Central memory CD8-positive, alpha-beta T cell (primary cell): ENCODE measurements at regions not wholly inside any gene's neighbourhood (a gene's known extent, or its start where the extent isn't known, plus 50 kb on each side); places are given as distances from the start of the nearest gene placed in this dataset.
"Not testable (repeated sequence)": the region's sequence is repeated elsewhere in the genome, so short reads cannot be mapped to it uniquely, and the experiment has no call there.

Source experiments
- ATAC-seq: fragments of 150-1000 bp; cut with Tn5 transposase; replicated peaks from 2 replicates; pipeline ENCODE4 v1.10.0; 2022; ENCODE audit warnings: mild to moderate bottlenecking, moderate FRiP score, moderate number of reproducible peaks; ENCODE audit not compliant: poor library complexity, severe bottlenecking; ENCODE audit errors: extremely low read depth
- DNase-seq, 2 donors: peaks; one replicate each; pipeline ENCODE4 v3.0.0; 2021; ENCODE audit warnings: low spot score in 2 of 2
- H3K27ac Mint-ChIP-seq: one replicate; pipeline ENCODE4 v1.8.0; 2022; ENCODE audit warnings: low read depth, mild to moderate bottlenecking, moderate library complexity, mixed read lengths
- H3K27me3 Mint-ChIP-seq: one replicate; pipeline ENCODE4 v1.8.0; 2022; ENCODE audit warnings: mixed read lengths
- H3K36me3 Mint-ChIP-seq: one replicate; pipeline ENCODE4 v1.8.0; 2022; ENCODE audit warnings: mild to moderate bottlenecking, moderate library complexity, mixed read lengths; ENCODE audit not compliant: insufficient read depth
- H3K4me1 Mint-ChIP-seq: one replicate; pipeline ENCODE4 v1.8.0; 2022; ENCODE audit warnings: mixed read lengths
- H3K4me3 Mint-ChIP-seq: one replicate; pipeline ENCODE4 v1.8.0; 2022; ENCODE audit warnings: mild to moderate bottlenecking, moderate library complexity, mixed read lengths
- H3K9me3 Mint-ChIP-seq: one replicate; pipeline ENCODE4 v1.8.0; 2022; ENCODE audit warnings: mixed read lengths

DNA sequence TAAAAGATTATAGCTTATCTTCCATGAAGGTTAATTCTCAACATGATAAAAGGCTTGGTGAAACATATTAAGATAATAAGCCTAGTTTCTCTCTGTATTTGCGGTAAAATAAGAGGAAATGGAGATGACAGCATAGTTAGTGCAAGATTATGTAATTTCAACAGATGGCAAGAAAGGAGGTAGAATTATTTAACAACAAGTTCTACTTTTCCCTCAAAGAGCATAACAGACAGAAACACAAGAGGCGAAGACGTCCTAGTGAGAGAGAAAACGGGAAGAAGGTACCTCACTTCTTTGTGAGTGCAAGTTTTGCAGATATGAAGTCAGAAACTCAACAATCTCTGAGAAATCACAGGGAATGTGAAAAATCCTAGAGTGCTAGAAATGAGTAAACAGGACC, 144.8 kb upstream of the ADCY2 start:
- DNase-seq (no peak), ATAC-seq (no peak)
- H3K27me3 Mint-ChIP-seq, result no peaks in the 10 kb centered on the region
- H3K4me3 Mint-ChIP-seq, result no peak overlapping the region
- no peak overlapping the region for H3K27ac Mint-ChIP-seq
- no peaks in the 10 kb centered on the region for H3K36me3 Mint-ChIP-seq
- no peaks in the 10 kb centered on the region for H3K9me3 Mint-ChIP-seq
- H3K4me1 Mint-ChIP-seq, result no peaks in the 10 kb centered on the region

- DNase-seq, result no peak
- Mint-ChIP-seq H3K27ac (no peak overlapping the region), H3K4me1 (no peaks in the 10 kb centered on the region), H3K9me3 (no peaks in the 10 kb centered on the region), H3K4me3 (no peak overlapping the region), H3K27me3 (no peaks in the 10 kb centered on the region), H3K36me3 (no peaks in the 10 kb centered on the region)
- ATAC-seq, result no peak
Observed at GRCh38 chr5:7261049-7261448, 134.9 kb upstream of the ADCY2 start.

- no peaks in the 10 kb centered on the region for H3K4me1 Mint-ChIP-seq
- ATAC-seq (no peak), DNase-seq (no peak)
- peaks cover 3% of the 10 kb centered on the region for H3K9me3 Mint-ChIP-seq
- no peaks in the 10 kb centered on the region for H3K36me3 Mint-ChIP-seq
- no peaks in the 10 kb centered on the region for H3K27me3 Mint-ChIP-seq
- H3K4me3 Mint-ChIP-seq, result no peak overlapping the region
- no peak overlapping the region for H3K27ac Mint-ChIP-seq
Observed at GRCh38 chr5:7261900-7262299, 134.0 kb upstream of the ADCY2 start.

DNA sequence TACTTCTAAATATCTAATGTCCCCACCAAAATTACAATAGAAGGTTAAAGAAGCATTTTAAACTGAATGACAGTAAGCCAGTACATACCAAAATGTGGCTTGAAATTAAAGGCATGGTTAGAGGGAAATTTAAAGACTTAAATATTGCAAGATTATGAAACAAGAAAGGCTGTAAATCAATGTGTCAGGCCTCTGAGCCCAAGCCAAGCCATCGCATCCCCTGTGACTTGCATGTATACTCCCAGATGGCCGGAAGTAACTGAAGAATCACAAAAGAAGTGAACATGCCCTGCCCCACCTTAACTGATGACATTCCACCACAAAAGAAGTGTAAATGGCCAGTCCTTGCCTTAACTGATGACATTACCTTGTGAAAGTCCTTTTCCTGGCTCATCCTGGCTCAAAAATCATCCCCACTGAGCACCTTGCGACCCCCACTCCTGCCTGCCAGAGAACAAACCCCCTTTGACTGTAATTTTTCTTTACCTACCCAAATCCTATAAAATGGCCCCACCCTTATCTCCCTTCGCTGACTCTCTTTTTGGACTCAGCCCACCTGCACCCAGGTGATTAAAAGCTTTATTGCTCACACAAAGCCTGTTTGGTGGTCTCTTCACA, 132.4 kb upstream of the ADCY2 start:
- DNase-seq, H3K36me3 Mint-ChIP-seq, H3K27me3 Mint-ChIP-seq, H3K4me3 Mint-ChIP-seq, H3K4me1 Mint-ChIP-seq, ATAC-seq, H3K27ac Mint-ChIP-seq: not testable (repeated sequence)
- H3K9me3 Mint-ChIP-seq, result peaks cover 10% of the 10 kb centered on the region

GRCh38 chr5:7265776-7266175, 130.2 kb upstream of the ADCY2 start:
- not testable (repeated sequence) for H3K27ac Mint-ChIP-seq, ATAC-seq, H3K27me3 Mint-ChIP-seq, H3K36me3 Mint-ChIP-seq, H3K4me1 Mint-ChIP-seq, H3K4me3 Mint-ChIP-seq, DNase-seq
- H3K9me3 Mint-ChIP-seq, result peaks cover 10% of the 10 kb centered on the region

DNA sequence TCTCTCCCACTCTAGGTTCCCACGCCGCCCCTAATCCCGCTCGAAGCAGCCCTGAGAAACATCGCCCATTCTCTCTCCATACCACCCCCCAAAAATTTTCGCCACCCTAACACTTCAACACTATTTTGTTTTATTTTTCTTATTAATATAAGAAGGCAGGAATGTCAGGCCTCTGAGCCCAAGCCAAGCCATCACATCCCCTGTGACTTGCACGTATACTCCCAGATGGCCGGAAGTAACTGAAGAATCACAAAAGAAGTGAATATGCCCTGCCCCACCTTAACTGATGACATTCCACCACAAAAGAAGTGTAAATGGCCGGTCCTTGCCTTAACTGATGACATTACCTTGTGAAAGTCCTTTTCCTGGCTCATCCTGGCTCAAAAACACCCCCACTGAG, 127.2 kb upstream of the ADCY2 start:
- DNase-seq, H3K27ac Mint-ChIP-seq, H3K27me3 Mint-ChIP-seq, ATAC-seq, H3K4me1 Mint-ChIP-seq, H3K36me3 Mint-ChIP-seq, H3K4me3 Mint-ChIP-seq: not testable (repeated sequence)
- peaks cover 15% of the 10 kb centered on the region for H3K9me3 Mint-ChIP-seq

- Mint-ChIP-seq H3K4me1 (no peaks in the 10 kb centered on the region), H3K36me3 (no peaks in the 10 kb centered on the region), H3K9me3 (peaks cover 15% of the 10 kb centered on the region), H3K4me3 (no peak overlapping the region), H3K27me3 (no peaks in the 10 kb centered on the region), H3K27ac (no peak overlapping the region)
- DNase-seq, result no peak
- ATAC-seq, result no peak
Observed at GRCh38 chr5:7269591-7270274, 126.2 kb upstream of the ADCY2 start.

- Mint-ChIP-seq H3K9me3 (peaks cover 15% of the 10 kb centered on the region), H3K4me3 (no peak overlapping the region), H3K27ac (no peak overlapping the region), H3K27me3 (no peaks in the 10 kb centered on the region), H3K36me3 (peaks cover 3% of the 10 kb centered on the region), H3K4me1 (no peaks in the 10 kb centered on the region)
- no peak for DNase-seq
- no peak for ATAC-seq
Observed at GRCh38 chr5:7271435-7272084, 124.4 kb upstream of the ADCY2 start.

GRCh38 chr5:7272408-7272965, 123.5 kb upstream of the ADCY2 start:
- ATAC-seq, result no peak
- H3K9me3 Mint-ChIP-seq, result peaks cover 7% of the 10 kb centered on the region
- no peak overlapping the region for H3K27ac Mint-ChIP-seq
- H3K36me3 Mint-ChIP-seq, result peaks cover 3% of the 10 kb centered on the region
- DNase-seq, result no peak
- H3K27me3 Mint-ChIP-seq, result no peaks in the 10 kb centered on the region
- H3K4me3 Mint-ChIP-seq, result no peak overlapping the region
- no peaks in the 10 kb centered on the region for H3K4me1 Mint-ChIP-seq

DNA sequence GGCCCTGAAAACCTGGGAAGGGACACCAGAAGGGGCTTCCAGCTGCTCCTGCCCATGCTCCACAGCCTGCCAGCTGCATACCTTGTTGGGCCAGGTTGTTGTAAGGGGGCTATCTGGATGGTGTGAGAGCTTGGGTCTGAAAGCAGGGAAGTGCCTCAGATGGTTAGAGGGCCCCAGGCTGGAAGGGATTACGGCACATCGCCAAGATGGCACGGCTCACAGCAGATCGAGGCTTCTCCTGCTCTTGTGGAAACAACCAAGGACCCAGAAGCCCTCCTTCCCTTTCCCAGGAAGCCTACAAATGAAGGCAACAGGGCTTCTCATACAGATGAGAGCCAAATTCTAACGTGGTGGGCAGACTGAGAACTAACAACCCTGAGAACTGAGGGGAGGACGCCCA, 121.7 kb upstream of the ADCY2 start:
- H3K9me3 Mint-ChIP-seq, result peaks cover 5% of the 10 kb centered on the region
- H3K4me3 Mint-ChIP-seq, result no peak overlapping the region
- no peaks in the 10 kb centered on the region for H3K4me1 Mint-ChIP-seq
- no peak overlapping the region for H3K27ac Mint-ChIP-seq
- no peaks in the 10 kb centered on the region for H3K27me3 Mint-ChIP-seq
- DNase-seq, result no peak
- ATAC-seq, result no peak
- peaks cover 3% of the 10 kb centered on the region for H3K36me3 Mint-ChIP-seq

DNA sequence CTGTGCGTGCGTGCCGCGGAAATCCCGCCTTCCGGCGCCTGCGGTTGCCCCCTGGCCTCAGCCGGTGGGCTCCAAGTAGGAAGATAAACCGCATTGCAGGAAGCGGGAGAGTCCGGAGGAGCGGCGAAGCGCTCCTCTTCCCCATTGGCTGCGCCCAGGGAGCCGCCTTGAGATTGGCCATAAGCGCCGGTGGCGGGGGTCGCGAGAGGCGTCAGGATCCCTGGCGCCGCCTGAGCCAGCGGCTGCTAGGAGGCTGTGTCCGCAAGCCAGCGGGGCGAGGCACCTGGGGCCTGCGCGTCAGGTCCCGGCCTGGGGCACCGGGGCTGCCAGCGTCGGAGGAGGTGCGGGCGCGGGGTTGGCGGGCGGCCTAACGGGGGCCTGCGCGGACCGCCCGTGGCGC, 106.3 kb upstream of the ADCY2 start:
- not testable (repeated sequence) for H3K27ac Mint-ChIP-seq, DNase-seq, H3K36me3 Mint-ChIP-seq, ATAC-seq, H3K4me3 Mint-ChIP-seq, H3K4me1 Mint-ChIP-seq, H3K9me3 Mint-ChIP-seq, H3K27me3 Mint-ChIP-seq

GRCh38 chr5:7297821-7298220, 98.1 kb upstream of the ADCY2 start:
- ATAC-seq, H3K4me1 Mint-ChIP-seq, H3K27me3 Mint-ChIP-seq, H3K9me3 Mint-ChIP-seq, DNase-seq, H3K36me3 Mint-ChIP-seq, H3K4me3 Mint-ChIP-seq, H3K27ac Mint-ChIP-seq: not testable (repeated sequence)

GRCh38 chr5:7299731-7300130, 96.2 kb upstream of the ADCY2 start:
- H3K27me3 Mint-ChIP-seq, H3K9me3 Mint-ChIP-seq, H3K36me3 Mint-ChIP-seq, H3K4me1 Mint-ChIP-seq, H3K27ac Mint-ChIP-seq, H3K4me3 Mint-ChIP-seq, ATAC-seq, DNase-seq: not testable (repeated sequence)
